ENCODE measurements at regions not wholly inside any gene's neighbourhood (a gene's known extent, or its start where the extent isn't known, plus 50 kb on each side); places are given as distances from the start of the nearest gene placed in this dataset.
"Not testable (repeated sequence)": the region's sequence is repeated elsewhere in the genome, so short reads cannot be mapped to it uniquely, and the experiment has no call there.

- peak overlapping the region; percentile 21 for H2AFZ ChIP-seq (ENCODE audit: low read length, unreplicated experiment)
These were observed 66.5 kb downstream of the DMP1 start for GRCh38 chr4:87716371-87717265.

GRCh38 chr4:87717276-87718031, 67.4 kb downstream of the DMP1 start:
- no peak overlapping the region for H2AFZ ChIP-seq (ENCODE audit: low read length, unreplicated experiment)
- peak overlapping the region; percentile 60 for H3K27ac ChIP-seq (ENCODE audit: low read depth, low read length)
- no peaks in the 10 kb centered on the region for H3K79me2 ChIP-seq (ENCODE audit: control insufficient read depth, insufficient read depth, low read length, unreplicated experiment)
- no peaks in the 10 kb centered on the region for H3K36me3 ChIP-seq (ENCODE audit: insufficient read depth, low read length)
- peaks cover 13% of the 10 kb centered on the region; the same call in 1 of the 2 replicates for H3K27me3 ChIP-seq (ENCODE audit: insufficient read depth, low read length)
- H3K4me3 ChIP-seq (ENCODE audit: low read depth, low read length): no peak overlapping the region
- peaks cover 18% of the 10 kb centered on the region for H3K4me1 ChIP-seq (ENCODE audit: control insufficient read depth, insufficient read depth, low read length, unreplicated experiment)

More at GRCh38 chr4:87716371-87717265, 66.5 kb downstream of the DMP1 start:
- Histone ChIP-seq H3K27ac (ENCODE audit: low read depth, low read length) (peak overlapping the region; percentile 60), H3K36me3 (ENCODE audit: insufficient read depth, low read length) (no peaks in the 10 kb centered on the region), H3K27me3 (ENCODE audit: insufficient read depth, low read length) (peaks cover 13% of the 10 kb centered on the region; the same call in 1 of the 2 replicates), H3K4me1 (ENCODE audit: control insufficient read depth, insufficient read depth, low read length, unreplicated experiment) (peaks cover 18% of the 10 kb centered on the region), H3K79me2 (ENCODE audit: control insufficient read depth, insufficient read depth, low read length, unreplicated experiment) (no peaks in the 10 kb centered on the region), H3K4me3 (ENCODE audit: low read depth, low read length) (no peak overlapping the region)

- Histone ChIP-seq H3K27ac (ENCODE audit: low read depth, low read length) (peak overlapping the region; percentile 27; the same call in 1 of the 2 replicates), H3K4me1 (ENCODE audit: control insufficient read depth, insufficient read depth, low read length, unreplicated experiment) (peaks cover 18% of the 10 kb centered on the region), H3K27me3 (ENCODE audit: insufficient read depth, low read length) (peaks cover 13% of the 10 kb centered on the region; the same call in 1 of the 2 replicates), H2AFZ (ENCODE audit: low read length, unreplicated experiment) (no peak overlapping the region), H3K4me3 (ENCODE audit: low read depth, low read length) (no peak overlapping the region), H3K36me3 (ENCODE audit: insufficient read depth, low read length) (no peaks in the 10 kb centered on the region), H3K79me2 (ENCODE audit: control insufficient read depth, insufficient read depth, low read length, unreplicated experiment) (no peaks in the 10 kb centered on the region)
These were observed 68.2 kb downstream of the DMP1 start for GRCh38 chr4:87718217-87718835.

GRCh38 chr4:87720094-87720691, 70.1 kb downstream of the DMP1 start:
- Histone ChIP-seq H3K4me1 (ENCODE audit: control insufficient read depth, insufficient read depth, low read length, unreplicated experiment) (peaks cover 18% of the 10 kb centered on the region), H2AFZ (ENCODE audit: low read length, unreplicated experiment) (no peak overlapping the region), H3K27me3 (ENCODE audit: insufficient read depth, low read length) (peaks cover 13% of the 10 kb centered on the region; the same call in 1 of the 2 replicates), H3K4me3 (ENCODE audit: low read depth, low read length) (no peak overlapping the region), H3K36me3 (ENCODE audit: insufficient read depth, low read length) (no peaks in the 10 kb centered on the region), H3K27ac (ENCODE audit: low read depth, low read length) (no peak overlapping the region), H3K79me2 (ENCODE audit: control insufficient read depth, insufficient read depth, low read length, unreplicated experiment) (no peaks in the 10 kb centered on the region)

- not testable (repeated sequence) for H3K4me3 ChIP-seq (ENCODE audit: low read depth, low read length); H3K36me3 ChIP-seq (ENCODE audit: insufficient read depth, low read length); H3K27ac ChIP-seq (ENCODE audit: low read depth, low read length); H3K79me2 ChIP-seq (ENCODE audit: control insufficient read depth, insufficient read depth, low read length, unreplicated experiment); H3K27me3 ChIP-seq (ENCODE audit: insufficient read depth, low read length); H2AFZ ChIP-seq (ENCODE audit: low read length, unreplicated experiment); H3K4me1 ChIP-seq (ENCODE audit: control insufficient read depth, insufficient read depth, low read length, unreplicated experiment)
These were observed 74.1 kb upstream of the IBSP start for GRCh38 chr4:87725287-87725686.

- Histone ChIP-seq H3K4me3 (ENCODE audit: low read depth, low read length) (no peak overlapping the region), H2AFZ (ENCODE audit: low read length, unreplicated experiment) (no peak overlapping the region), H3K36me3 (ENCODE audit: insufficient read depth, low read length) (no peaks in the 10 kb centered on the region), H3K27me3 (ENCODE audit: insufficient read depth, low read length) (no peaks in the 10 kb centered on the region; the same call in 1 of the 2 replicates), H3K27ac (ENCODE audit: low read depth, low read length) (peak overlapping the region; percentile 49), H3K4me1 (ENCODE audit: control insufficient read depth, insufficient read depth, low read length, unreplicated experiment) (no peaks in the 10 kb centered on the region), H3K79me2 (ENCODE audit: control insufficient read depth, insufficient read depth, low read length, unreplicated experiment) (no peaks in the 10 kb centered on the region)
These were observed 67.2 kb upstream of the IBSP start for GRCh38 chr4:87732033-87732765.

GRCh38 chr4:87734084-87734483, 65.3 kb upstream of the IBSP start:
- H3K27me3 ChIP-seq (ENCODE audit: insufficient read depth, low read length): no peaks in the 10 kb centered on the region; the same call in 1 of the 2 replicates
- no peaks in the 10 kb centered on the region for H3K36me3 ChIP-seq (ENCODE audit: insufficient read depth, low read length)
- H3K4me3 ChIP-seq (ENCODE audit: low read depth, low read length): no peak overlapping the region
- H2AFZ ChIP-seq (ENCODE audit: low read length, unreplicated experiment): no peak overlapping the region
- no peaks in the 10 kb centered on the region for H3K79me2 ChIP-seq (ENCODE audit: control insufficient read depth, insufficient read depth, low read length, unreplicated experiment)
- H3K4me1 ChIP-seq (ENCODE audit: control insufficient read depth, insufficient read depth, low read length, unreplicated experiment): no peaks in the 10 kb centered on the region
- no peak overlapping the region for H3K27ac ChIP-seq (ENCODE audit: low read depth, low read length)

- Histone ChIP-seq H3K4me1 (ENCODE audit: control insufficient read depth, insufficient read depth, low read length, unreplicated experiment) (no peaks in the 10 kb centered on the region), H3K27me3 (ENCODE audit: insufficient read depth, low read length) (no peaks in the 10 kb centered on the region; the same call in 1 of the 2 replicates), H3K27ac (ENCODE audit: low read depth, low read length) (no peak overlapping the region), H3K36me3 (ENCODE audit: insufficient read depth, low read length) (no peaks in the 10 kb centered on the region), H2AFZ (ENCODE audit: low read length, unreplicated experiment) (no peak overlapping the region), H3K4me3 (ENCODE audit: low read depth, low read length) (no peak overlapping the region), H3K79me2 (ENCODE audit: control insufficient read depth, insufficient read depth, low read length, unreplicated experiment) (no peaks in the 10 kb centered on the region)
These were observed 64.4 kb upstream of the IBSP start for GRCh38 chr4:87734936-87735335.

GRCh38 chr4:87738483-87738882, 60.9 kb upstream of the IBSP start:
- no peak overlapping the region for H3K27ac ChIP-seq (ENCODE audit: low read depth, low read length)
- no peaks in the 10 kb centered on the region for H3K4me1 ChIP-seq (ENCODE audit: control insufficient read depth, insufficient read depth, low read length, unreplicated experiment)
- no peak overlapping the region for H2AFZ ChIP-seq (ENCODE audit: low read length, unreplicated experiment)
- no peaks in the 10 kb centered on the region for H3K36me3 ChIP-seq (ENCODE audit: insufficient read depth, low read length)
- H3K27me3 ChIP-seq (ENCODE audit: insufficient read depth, low read length): no peaks in the 10 kb centered on the region
- no peak overlapping the region for H3K4me3 ChIP-seq (ENCODE audit: low read depth, low read length)
- no peaks in the 10 kb centered on the region for H3K79me2 ChIP-seq (ENCODE audit: control insufficient read depth, insufficient read depth, low read length, unreplicated experiment)

GRCh38 chr4:87739494-87739893, 59.9 kb upstream of the IBSP start:
- H3K79me2 ChIP-seq (ENCODE audit: control insufficient read depth, insufficient read depth, low read length, unreplicated experiment): no peaks in the 10 kb centered on the region
- H3K36me3 ChIP-seq (ENCODE audit: insufficient read depth, low read length): no peaks in the 10 kb centered on the region
- no peak overlapping the region for H3K4me3 ChIP-seq (ENCODE audit: low read depth, low read length)
- H3K27ac ChIP-seq (ENCODE audit: low read depth, low read length): no peak overlapping the region
- no peaks in the 10 kb centered on the region for H3K4me1 ChIP-seq (ENCODE audit: control insufficient read depth, insufficient read depth, low read length, unreplicated experiment)
- no peaks in the 10 kb centered on the region for H3K27me3 ChIP-seq (ENCODE audit: insufficient read depth, low read length)
- H2AFZ ChIP-seq (ENCODE audit: low read length, unreplicated experiment): no peak overlapping the region
